ENCODE measurements at regions not wholly inside any gene's neighbourhood (a gene's known extent, or its start where the extent isn't known, plus 50 kb on each side); places are given as distances from the start of the nearest gene placed in this dataset.

GRCh38 chr5:96064877-96065276 is 103.2 kb upstream of the ELL2 start:
- peak; percentile 59 to 71 for ATAC-seq

GRCh38 chr5:96062836-96063235 is 101.2 kb upstream of the ELL2 start:
- no peak for ATAC-seq

- no peak for ATAC-seq
Observed at GRCh38 chr5:96058084-96058483, 96.4 kb upstream of the ELL2 start.

- ATAC-seq = no peak
Observed at GRCh38 chr5:96054311-96055030, 92.8 kb upstream of the ELL2 start.

- no peak for ATAC-seq
Observed at GRCh38 chr5:96053063-96053735, 91.5 kb upstream of the ELL2 start.

GRCh38 chr5:96052374-96052773 is 90.7 kb upstream of the ELL2 start:
- ATAC-seq = no peak

GRCh38 chr5:96051401-96051830 is 89.8 kb upstream of the ELL2 start:
- ATAC-seq = no peak

GRCh38 chr5:96050273-96050880 is 88.7 kb upstream of the ELL2 start:
- no peak for ATAC-seq

- no peak for ATAC-seq
Observed at GRCh38 chr5:96049398-96050272, 88.0 kb upstream of the ELL2 start.

GRCh38 chr5:96048763-96049162 is 87.1 kb upstream of the ELL2 start:
- no peak for ATAC-seq

- ATAC-seq = no peak
Observed at GRCh38 chr5:96045888-96046287, 84.2 kb upstream of the ELL2 start.

GRCh38 chr5:96043446-96043845 is 81.8 kb upstream of the ELL2 start:
- no peak for ATAC-seq

GRCh38 chr5:96037128-96037527 is 75.5 kb upstream of the ELL2 start:
- no peak for ATAC-seq

- no peak for ATAC-seq
Observed at GRCh38 chr5:96036301-96036700, 74.7 kb upstream of the ELL2 start.

- no peak for ATAC-seq
Observed at GRCh38 chr5:96035796-96036195, 74.1 kb upstream of the ELL2 start.

- ATAC-seq = no peak
Observed at GRCh38 chr5:96033116-96033515, 71.5 kb upstream of the ELL2 start.

GRCh38 chr5:96031811-96032261 is 70.2 kb upstream of the ELL2 start:
- ATAC-seq = no peak

- no peak for ATAC-seq
Observed at GRCh38 chr5:96031180-96031579, 69.5 kb upstream of the ELL2 start.

- ATAC-seq = no peak
Observed at GRCh38 chr5:96026406-96027041, 64.9 kb upstream of the ELL2 start.

- no peak for ATAC-seq
Observed at GRCh38 chr5:96024683-96025475, 63.2 kb upstream of the ELL2 start.

GRCh38 chr5:96023518-96023917 is 61.9 kb upstream of the ELL2 start:
- ATAC-seq = no peak

GRCh38 chr5:96022971-96023370 is 61.3 kb upstream of the ELL2 start:
- ATAC-seq = no peak

Data from activated CD4-positive, CD25-positive, alpha-beta regulatory T cell treated with anti-CD3 and anti-CD28 coated beads, Interleukin-2, amount 50 U/mL, for 24 hours (primary cell).